Adrenal gland (tissue), 9 donors: ENCODE measurements at regions not wholly inside any gene's neighbourhood (a gene's known extent, or its start where the extent isn't known, plus 50 kb on each side); places are given as distances from the start of the nearest gene placed in this dataset.

Source experiments
- DNase-seq, 7 donors: peaks; one replicate each; pipeline ENCODE4 v3.0.0-alpha.2; 2019 to 2020
- H3K27ac ChIP-seq, 5 donors: fragments of 200-600 bp; sonication (generic) in 4 of 5; 1 replicate in 3 of 5; 2 replicates in 2 of 5; pipeline versions ENCODE4 v1.5.1 to v1.8.0; 2016 to 2020; ENCODE audit warnings: mild to moderate bottlenecking in 1 of 5
- H3K27me3 ChIP-seq: fragments of 200-600 bp; 2 replicates; pipeline ENCODE4 v1.8.0; 2021
- H3K36me3 ChIP-seq, 2 donors: fragments of 200-600 bp; replicated peaks in 1 of 2; 1 replicate in 1 of 2; 2 replicates in 1 of 2; pipeline versions ENCODE4 v1.5.1 to v1.8.0; 2018 to 2022
- H3K4me1 ChIP-seq, 2 donors: fragments of 200-600 bp; replicated peaks in 1 of 2; 1 replicate in 1 of 2; 2 replicates in 1 of 2; pipeline versions ENCODE4 v1.5.1 to v1.8.0; 2018 to 2021
- H3K4me3 ChIP-seq, 4 donors: fragments of 200-600 bp; sonication (generic) in 3 of 4; one replicate each; pipeline ENCODE4 v1.5.1; 2016 to 2018
- H3K9me3 ChIP-seq, 3 donors: fragments of 200-600 bp; sonication (generic) in 1 of 3; replicated peaks in 1 of 3; 1 replicate in 2 of 3; 2 replicates in 1 of 3; pipeline versions ENCODE4 v1.5.1 to v1.8.0; 2016 to 2021
- POLR2A ChIP-seq, 2 donors: fragments of 450-650 bp; IDR thresholded peaks; one replicate each; pipeline ENCODE4 v1.6.1; 2017; ENCODE audit warnings: antibody characterized with exemption in 2 of 2, mild to moderate bottlenecking in 2 of 2, moderate library complexity in 1 of 2
- WGBS, 4 donors: extraction: QIAGEN DNeasy Blood & Tissue Kit in 2 of 4; methylation state at CpG; one replicate each; pipeline versions ENCODE4 v1.1.5 to v1.1.7; 2013 to 2017; 5-methylcytosine and 5-hydroxymethylcytosine counted together
- intact Hi-C, 2 donors: fragments of 100-400 bp; cut with DNase I; formaldehyde crosslinking; loops; one replicate each; pipeline versions ENCODE4 v1.14.1 to v1.15.0; 2022 to 2023
- TF ChIP-seq, protein P1 (sequence below), 6 experiments: fragments of 450-650 bp in 4 of 6; fragments of 200-600 bp in 2 of 6; sonication (generic) in 1 of 6; IDR thresholded peaks; 1 replicate in 5 of 6; 2 replicates in 1 of 6; pipeline versions ENCODE4 v1.5.1 to v1.8.0; 2016 to 2021; ENCODE audit warnings: antibody characterized with exemption in 6 of 6, mild to moderate bottlenecking in 2 of 6, moderate library complexity in 1 of 6
- donor health status: healthy with polysubstance abuse.
- donor health status: Bipolar disorder and iron deficiency.
- donor health status: DM: yes; HTN: yes; CAD: no.
- donor health status: DM: no; HTN: no; CAD: no.
- donor health status: DM: no; HTN: no; CAD: no.

DNA sequence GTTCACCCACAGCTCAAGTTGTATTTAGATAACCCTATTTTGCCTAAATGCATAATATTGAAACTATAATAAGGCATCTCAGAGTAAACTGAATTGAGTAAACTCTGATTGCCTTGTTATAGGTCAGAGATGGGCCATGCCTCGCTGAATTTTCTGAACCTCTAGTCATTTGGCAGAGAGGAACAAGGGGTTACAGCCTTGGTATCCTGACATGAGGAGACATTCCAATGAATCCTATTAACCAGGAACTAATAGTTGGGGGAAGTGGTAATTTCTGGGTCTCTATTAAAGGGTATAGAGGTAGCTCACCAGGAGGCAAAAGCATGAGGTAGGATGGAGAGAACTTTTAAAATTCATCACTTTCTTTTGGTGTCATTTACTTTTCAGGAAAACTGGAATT is 227.4 kb upstream of the CHST9 start:
- H3K4me3 ChIP-seq = no peak overlapping the region
- no peak for DNase-seq
- H3K9me3 ChIP-seq = no peaks in the 10 kb centered on the region
- no peaks in the 10 kb centered on the region for H3K27me3 ChIP-seq
- no peaks in the 10 kb centered on the region for H3K36me3 ChIP-seq
- H3K4me1 ChIP-seq = no peaks in the 10 kb centered on the region
- TF ChIP-seq, protein P1, sequence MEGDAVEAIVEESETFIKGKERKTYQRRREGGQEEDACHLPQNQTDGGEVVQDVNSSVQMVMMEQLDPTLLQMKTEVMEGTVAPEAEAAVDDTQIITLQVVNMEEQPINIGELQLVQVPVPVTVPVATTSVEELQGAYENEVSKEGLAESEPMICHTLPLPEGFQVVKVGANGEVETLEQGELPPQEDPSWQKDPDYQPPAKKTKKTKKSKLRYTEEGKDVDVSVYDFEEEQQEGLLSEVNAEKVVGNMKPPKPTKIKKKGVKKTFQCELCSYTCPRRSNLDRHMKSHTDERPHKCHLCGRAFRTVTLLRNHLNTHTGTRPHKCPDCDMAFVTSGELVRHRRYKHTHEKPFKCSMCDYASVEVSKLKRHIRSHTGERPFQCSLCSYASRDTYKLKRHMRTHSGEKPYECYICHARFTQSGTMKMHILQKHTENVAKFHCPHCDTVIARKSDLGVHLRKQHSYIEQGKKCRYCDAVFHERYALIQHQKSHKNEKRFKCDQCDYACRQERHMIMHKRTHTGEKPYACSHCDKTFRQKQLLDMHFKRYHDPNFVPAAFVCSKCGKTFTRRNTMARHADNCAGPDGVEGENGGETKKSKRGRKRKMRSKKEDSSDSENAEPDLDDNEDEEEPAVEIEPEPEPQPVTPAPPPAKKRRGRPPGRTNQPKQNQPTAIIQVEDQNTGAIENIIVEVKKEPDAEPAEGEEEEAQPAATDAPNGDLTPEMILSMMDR (IDR thresholded peaks at IDR 0.05) = no peak
- no peak for TF ChIP-seq POLR2A (IDR thresholded peaks at IDR 0.05)
- intact Hi-C loops = no loop called here
- WGBS, 4 donors = 62 to 85% (median 75%) methylated on average over 1 of the region's 1 CpG
- no peak overlapping the region for H3K27ac ChIP-seq

DNA sequence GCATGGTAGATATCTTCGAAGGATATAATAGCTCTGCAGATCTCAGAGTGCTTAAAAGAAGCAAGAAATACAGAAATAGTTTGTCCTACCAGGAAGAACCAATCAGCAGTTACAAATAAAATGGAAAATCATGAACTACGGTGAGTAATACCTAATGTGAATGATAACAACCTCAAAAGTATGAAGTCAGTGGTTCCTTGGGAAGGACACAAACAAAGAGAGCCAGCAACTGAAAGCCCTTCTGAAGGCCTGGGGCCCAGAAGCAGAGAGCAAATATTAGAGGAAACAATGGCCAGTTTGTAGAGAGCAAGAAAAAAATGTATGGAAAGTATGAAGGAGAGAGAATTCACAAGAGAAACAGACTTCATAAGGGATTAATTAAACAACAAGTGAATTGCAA is 226.8 kb upstream of the CHST9 start:
- intact Hi-C loops = no loop called here
- Histone ChIP-seq H3K4me3 (no peak overlapping the region), H3K9me3 (no peaks in the 10 kb centered on the region), H3K4me1 (no peaks in the 10 kb centered on the region), H3K27ac (no peak overlapping the region), H3K27me3 (no peaks in the 10 kb centered on the region), H3K36me3 (no peaks in the 10 kb centered on the region)
- 67 to 85% (median 76%) methylated on average over 2 of the region's 2 CpGs for WGBS, 4 donors
- TF ChIP-seq POLR2A (IDR thresholded peaks at IDR 0.05) = no peak
- TF ChIP-seq, protein P1 (IDR thresholded peaks at IDR 0.05) = no peak
- DNase-seq = no peak

DNA sequence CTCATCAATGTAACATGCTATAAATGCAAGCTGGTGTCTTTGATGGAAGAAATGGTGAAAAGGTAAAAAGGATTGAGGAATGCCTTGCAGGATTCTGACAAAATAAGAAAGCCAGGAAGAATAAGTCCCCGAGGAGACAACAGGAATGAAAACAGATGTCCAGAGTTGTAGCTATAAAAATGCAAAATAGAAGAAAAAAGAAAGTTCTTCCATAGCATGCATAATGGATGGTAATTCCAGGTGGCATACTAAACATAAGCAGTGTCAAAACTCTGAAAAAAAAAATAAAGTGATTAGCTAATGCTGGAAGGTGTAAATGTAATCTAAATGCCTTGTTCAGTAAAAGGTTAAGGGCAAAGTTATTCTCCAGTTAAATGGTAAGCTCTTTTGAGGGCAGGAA is 225.9 kb upstream of the CHST9 start:
- H3K9me3 ChIP-seq = no peaks in the 10 kb centered on the region
- intact Hi-C loops = no loop called here
- H3K36me3 ChIP-seq = no peaks in the 10 kb centered on the region
- no peak for DNase-seq
- H3K4me1 ChIP-seq = no peaks in the 10 kb centered on the region
- H3K4me3 ChIP-seq = no peak overlapping the region
- H3K27me3 ChIP-seq = no peaks in the 10 kb centered on the region
- no peak overlapping the region for H3K27ac ChIP-seq
- WGBS, 4 donors = 65 to 87% (median 76%) methylated on average over 1 of the region's 1 CpG
- TF ChIP-seq, protein P1 (IDR thresholded peaks at IDR 0.05) = no peak
- TF ChIP-seq POLR2A (IDR thresholded peaks at IDR 0.05) = no peak

DNA sequence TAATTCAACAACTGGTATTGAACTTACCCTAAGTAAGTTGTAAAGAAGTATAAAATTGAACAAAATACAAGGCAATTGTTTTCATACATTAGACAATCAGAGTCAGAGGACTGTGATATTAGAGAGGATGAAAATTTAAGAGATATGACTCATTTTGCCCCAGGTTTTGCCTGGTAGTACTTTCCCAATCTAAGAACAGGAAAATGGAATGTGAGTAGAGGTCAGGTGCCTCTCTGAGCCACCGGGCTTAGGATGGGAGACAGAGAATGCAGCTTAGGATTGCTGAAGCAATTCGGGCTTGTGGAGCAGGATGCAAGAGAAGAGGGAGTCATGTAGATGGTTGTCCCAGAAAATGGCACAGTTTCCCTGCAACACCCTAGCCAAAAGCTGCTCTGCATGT is 219.7 kb upstream of the CHST9 start:
- H3K9me3 ChIP-seq = no peaks in the 10 kb centered on the region
- TF ChIP-seq, protein P1 (IDR thresholded peaks at IDR 0.05) = no peak
- TF ChIP-seq POLR2A (IDR thresholded peaks at IDR 0.05) = no peak
- no peak overlapping the region for H3K27ac ChIP-seq
- no peak for DNase-seq
- H3K27me3 ChIP-seq = no peaks in the 10 kb centered on the region
- H3K4me3 ChIP-seq = no peak overlapping the region
- H3K36me3 ChIP-seq = no peaks in the 10 kb centered on the region
- no peaks in the 10 kb centered on the region for H3K4me1 ChIP-seq
- intact Hi-C loops = no loop called here
- 55 to 77% (median 71%) methylated on average over 2 of the region's 2 CpGs for WGBS, 4 donors
